A549 (cell line): ENCODE measurements at regions not wholly inside any gene's neighbourhood (a gene's known extent, or its start where the extent isn't known, plus 50 kb on each side); places are given as distances from the start of the nearest gene placed in this dataset.

ENCODE experiments used
- ATAC-seq, 2 experiments: fragments of 200-7000 bp in 1 of 2; fragments of >200 bp in 1 of 2; cut with Nextera tagmentation in 1 of 2; cut with Tn5 transposase in 1 of 2; 3 replicates each; pipeline versions ENCODE4 v1.8.0 to v1.9.1; 2018 to 2020; ENCODE audit warnings: mild to moderate bottlenecking in 1 of 2, moderate library complexity in 1 of 2
- CTCF ChIA-PET: fragments of 300-600 bp; sonication (Branson Sonifier 250); formaldehyde crosslinking; extraction: SDS; loops from one replicate; lab custom pipeline; 2021; ENCODE audit warnings: antibody characterized with exemption, inconsistent platforms; lab: Yijun Ruan, JAX
- POLR2A ChIA-PET: fragments of 350-600 bp; formaldehyde crosslinking; extraction: SDS; loops from one replicate; lab custom pipeline; 2021; ENCODE audit warnings: antibody characterized with exemption, inconsistent platforms; lab: Yijun Ruan, JAX
- DNase-seq, 2 experiments: peaks; one replicate each; pipeline versions ENCODE4 v3.0.0 to v3.0.0-alpha.2; 2011 to 2016; ENCODE audit warnings: low read depth in 1 of 2, low spot score in 1 of 2
- FAIRE-seq: peaks from 2 replicates; lab custom pipeline; 2011; peaks lifted over from hg19 to GRCh38; lab: Jason Lieb, UNC
- H3K27ac ChIP-seq, 2 experiments: fragments of >200 bp; sonication (Bioruptor Twin); formaldehyde crosslinking; 3 replicates each; pipeline ENCODE4 v1.5.1; 2016 to 2017
- H3K4me1 ChIP-seq: fragments of >200 bp; sonication (Bioruptor Twin); formaldehyde crosslinking; 3 replicates; pipeline ENCODE4 v1.6.1; 2016
- H3K4me2 ChIP-seq: fragments of >200 bp; sonication (Bioruptor Twin); formaldehyde crosslinking; 3 replicates; pipeline ENCODE4 v1.6.1; 2016
- H3K4me3 ChIP-seq: fragments of >200 bp; sonication (Bioruptor Twin); formaldehyde crosslinking; 3 replicates; pipeline ENCODE4 v1.5.1; 2016
- H3K9me3 ChIP-seq: fragments of >200 bp; sonication (Bioruptor Twin); formaldehyde crosslinking; 3 replicates; pipeline ENCODE4 v1.6.1; 2016
- BHLHE40 ChIP-seq: IDR thresholded peaks from 2 replicates; pipeline ENCODE4 v1.6.1; 2012; ENCODE audit warnings: low read depth, low read length, inconsistent platforms
- CEBPB ChIP-seq, 2 experiments: fragments of >200 bp in 1 of 2; sonication (Bioruptor Twin) in 1 of 2; formaldehyde crosslinking in 1 of 2; IDR thresholded peaks; 2 replicates each; pipeline ENCODE4 v1.6.1; 2012 to 2016
- EP300 ChIP-seq, 2 experiments: fragments of >200 bp; sonication (Bioruptor Twin); formaldehyde crosslinking; IDR thresholded peaks; 2 replicates in 1 of 2; 3 replicates in 1 of 2; pipeline ENCODE4 v1.6.1; 2016 to 2017
- ESRRA ChIP-seq: fragments of 150-350 bp; IDR thresholded peaks from 2 replicates; pipeline ENCODE4 v1.6.1; 2014; ENCODE audit warnings: mild to moderate bottlenecking, low read length, borderline replicate concordance
- FOXS1 ChIP-seq: fragments of 250-450 bp; sonication (Bioruptor Pico); IDR thresholded peaks from 2 replicates; pipeline ENCODE4 v1.5.0; 2020; ENCODE audit warnings: mild to moderate bottlenecking, moderate library complexity
- HDAC2 ChIP-seq: fragments of 200-600 bp; sonication (generic); IDR thresholded peaks from 2 replicates; pipeline ENCODE4 v1.6.1; 2016
- HOXB5 ChIP-seq: fragments of 250-450 bp; sonication (Bioruptor Pico); IDR thresholded peaks from 2 replicates; pipeline ENCODE4 v1.5.0; 2020; ENCODE audit warnings: mild to moderate bottlenecking, moderate library complexity
- KDM1A ChIP-seq: fragments of 200-600 bp; sonication (generic); IDR thresholded peaks from 2 replicates; pipeline ENCODE4 v1.6.1; 2016; ENCODE audit warnings: low read depth, mild to moderate bottlenecking
- MAFK ChIP-seq: fragments of 450-650 bp; IDR thresholded peaks from 2 replicates; pipeline ENCODE4 v1.6.1; 2014; ENCODE audit not compliant: partially characterized antibody
- MYC ChIP-seq: IDR thresholded peaks from 2 replicates; pipeline ENCODE4 v1.6.1; 2012; ENCODE audit warnings: mild to moderate bottlenecking, inconsistent platforms, low read length, improper control_type of control experiment, borderline replicate concordance
- NPAS2 ChIP-seq: fragments of 250-450 bp; sonication (Bioruptor Pico); IDR thresholded peaks from 2 replicates; pipeline ENCODE4 v1.8.0; 2022; ENCODE audit warnings: mild to moderate bottlenecking, moderate library complexity, borderline replicate concordance
- NR3C1 ChIP-seq: fragments of >200 bp; sonication (Bioruptor Twin); formaldehyde crosslinking; IDR thresholded peaks from 3 replicates; pipeline ENCODE4 v1.6.1; 2017
- POLR2A ChIP-seq: IDR thresholded peaks from 2 replicates; pipeline ENCODE4 v1.6.1; 2012; ENCODE audit warnings: mild to moderate bottlenecking, low read length
- POLR2AphosphoS2 ChIP-seq: conservative IDR thresholded peaks from 2 replicates; pipeline ENCODE4 v1.6.1; 2012; ENCODE audit warnings: low read length, improper control_type of control experiment, inconsistent platforms
- RCOR1 ChIP-seq: fragments of 150-350 bp; IDR thresholded peaks from 2 replicates; pipeline ENCODE4 v1.6.1; 2014; ENCODE audit warnings: antibody characterized with exemption, low read length, low read depth
- RFX5 ChIP-seq: fragments of 450-650 bp; IDR thresholded peaks from 2 replicates; pipeline ENCODE4 v1.7.1; 2014; ENCODE audit warnings: antibody characterized with exemption, mild to moderate bottlenecking, moderate library complexity
- RNF2 ChIP-seq: fragments of 200-600 bp; sonication (generic); IDR thresholded peaks from 2 replicates; pipeline ENCODE4 v1.6.1; 2016; ENCODE audit warnings: low read depth, mild to moderate bottlenecking, antibody characterized with exemption, moderate library complexity, borderline replicate concordance
- SREBF2 ChIP-seq: fragments of 450-650 bp; IDR thresholded peaks from 2 replicates; pipeline ENCODE4 v1.6.1; 2014; ENCODE audit warnings: mild to moderate bottlenecking, moderate library complexity
- TFCP2L1 ChIP-seq: fragments of 250-450 bp; sonication (Bioruptor Pico); IDR thresholded peaks from 2 replicates; pipeline ENCODE4 v1.5.0; 2021; ENCODE audit warnings: mild to moderate bottlenecking
- ZFP36 ChIP-seq: fragments of 450-650 bp; IDR thresholded peaks from 2 replicates; pipeline ENCODE4 v1.6.1; 2014; ENCODE audit warnings: borderline replicate concordance; ENCODE audit not compliant: partially characterized antibody
- WGBS: methylation state at CpG from one replicate; pipeline ENCODE4 v1.1.6; 2017; ENCODE audit errors: missing lambda C conversion rate; 5-methylcytosine and 5-hydroxymethylcytosine counted together
- TF ChIP-seq, protein P1 (sequence below): fragments of 150-350 bp; IDR thresholded peaks from 2 replicates; pipeline ENCODE4 v1.6.1; 2014; ENCODE audit warnings: low read depth, mild to moderate bottlenecking, low read length
- TF ChIP-seq, protein P2 (sequence below): fragments of >200 bp; sonication (Bioruptor Twin); formaldehyde crosslinking; IDR thresholded peaks from 2 replicates; pipeline ENCODE4 v1.6.1; 2016
- TF ChIP-seq, protein P3 (sequence below): fragments of 250-450 bp; sonication (Bioruptor Pico); IDR thresholded peaks from 2 replicates; pipeline ENCODE4 v1.5.0; 2020; ENCODE audit warnings: low read depth, mild to moderate bottlenecking, moderate library complexity
- TF ChIP-seq, protein P4 (sequence below): IDR thresholded peaks from 2 replicates; pipeline ENCODE4 v1.6.1; 2012; ENCODE audit warnings: low read depth, borderline replicate concordance
- TF ChIP-seq, protein P5 (sequence below): fragments of 250-450 bp; sonication (Bioruptor Pico); IDR thresholded peaks from 2 replicates; pipeline ENCODE4 v1.5.0; 2021; ENCODE audit warnings: mild to moderate bottlenecking, moderate library complexity, borderline replicate concordance
- TF ChIP-seq, protein P6 (sequence below): fragments of 450-650 bp; IDR thresholded peaks from 2 replicates; pipeline ENCODE4 v1.6.1; 2014; ENCODE audit warnings: antibody characterized with exemption

DNA sequence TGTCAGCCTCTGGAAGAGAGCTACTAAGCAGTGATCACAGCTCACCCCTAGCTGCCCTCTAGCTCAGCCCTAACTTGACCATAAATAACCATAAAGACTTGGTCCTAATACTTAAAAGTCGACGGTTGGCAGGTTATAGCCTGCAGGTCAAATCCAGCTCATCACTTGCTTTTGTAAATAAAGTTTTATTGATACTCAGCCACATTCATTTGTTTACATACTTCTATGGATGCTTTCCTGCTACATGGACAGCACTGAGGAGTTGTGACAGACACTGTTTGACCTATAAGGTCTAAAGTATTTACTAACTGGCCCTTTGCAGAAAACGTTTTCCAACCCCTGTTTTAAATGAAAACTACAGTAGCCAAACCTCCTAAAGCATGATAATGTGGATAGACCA, 151.6 kb upstream of the ASIC2 start:
- Histone ChIP-seq H3K27ac (no peak overlapping the region), H3K4me1 (no peaks in the 10 kb centered on the region), H3K4me2 (no peak overlapping the region), H3K4me3 (no peak overlapping the region), H3K9me3 (peaks cover 11% of the 10 kb centered on the region; the same call in 1 of the 3 replicates)
- ChIA-PET CTCF (interaction anchor here (1.4 kb wide), 1 partner anchor 10 kb away, joined by 3 read pairs; no protein-coding TSS in a partner anchor), POLR2A (no interaction called here)
- 18% methylated on average over 3 of the region's 3 CpGs for WGBS
- no peak for ATAC-seq
- TF ChIP-seq, protein P1, sequence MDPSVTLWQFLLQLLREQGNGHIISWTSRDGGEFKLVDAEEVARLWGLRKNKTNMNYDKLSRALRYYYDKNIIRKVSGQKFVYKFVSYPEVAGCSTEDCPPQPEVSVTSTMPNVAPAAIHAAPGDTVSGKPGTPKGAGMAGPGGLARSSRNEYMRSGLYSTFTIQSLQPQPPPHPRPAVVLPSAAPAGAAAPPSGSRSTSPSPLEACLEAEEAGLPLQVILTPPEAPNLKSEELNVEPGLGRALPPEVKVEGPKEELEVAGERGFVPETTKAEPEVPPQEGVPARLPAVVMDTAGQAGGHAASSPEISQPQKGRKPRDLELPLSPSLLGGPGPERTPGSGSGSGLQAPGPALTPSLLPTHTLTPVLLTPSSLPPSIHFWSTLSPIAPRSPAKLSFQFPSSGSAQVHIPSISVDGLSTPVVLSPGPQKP, result no peak
- no peak for TF ChIP-seq POLR2A
- TF ChIP-seq, protein P2, sequence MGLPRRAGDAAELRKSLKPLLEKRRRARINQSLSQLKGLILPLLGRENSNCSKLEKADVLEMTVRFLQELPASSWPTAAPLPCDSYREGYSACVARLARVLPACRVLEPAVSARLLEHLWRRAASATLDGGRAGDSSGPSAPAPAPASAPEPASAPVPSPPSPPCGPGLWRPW, result no peak
- TF ChIP-seq POLR2AphosphoS2, result no peak
- no peak for TF ChIP-seq ZFP36
- TF ChIP-seq, protein P3, sequence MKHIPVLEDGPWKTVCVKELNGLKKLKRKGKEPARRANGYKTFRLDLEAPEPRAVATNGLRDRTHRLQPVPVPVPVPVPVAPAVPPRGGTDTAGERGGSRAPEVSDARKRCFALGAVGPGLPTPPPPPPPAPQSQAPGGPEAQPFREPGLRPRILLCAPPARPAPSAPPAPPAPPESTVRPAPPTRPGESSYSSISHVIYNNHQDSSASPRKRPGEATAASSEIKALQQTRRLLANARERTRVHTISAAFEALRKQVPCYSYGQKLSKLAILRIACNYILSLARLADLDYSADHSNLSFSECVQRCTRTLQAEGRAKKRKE, result no peak
- TF ChIP-seq, protein P4, sequence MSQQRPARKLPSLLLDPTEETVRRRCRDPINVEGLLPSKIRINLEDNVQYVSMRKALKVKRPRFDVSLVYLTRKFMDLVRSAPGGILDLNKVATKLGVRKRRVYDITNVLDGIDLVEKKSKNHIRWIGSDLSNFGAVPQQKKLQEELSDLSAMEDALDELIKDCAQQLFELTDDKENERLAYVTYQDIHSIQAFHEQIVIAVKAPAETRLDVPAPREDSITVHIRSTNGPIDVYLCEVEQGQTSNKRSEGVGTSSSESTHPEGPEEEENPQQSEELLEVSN, result no peak
- TF ChIP-seq NR3C1, result no peak
- no peak for TF ChIP-seq MYC
- no peak for TF ChIP-seq CEBPB (IDR thresholded peaks at IDR 0.05)
- TF ChIP-seq HDAC2, result no peak
- no peak for TF ChIP-seq MAFK
- no peak for TF ChIP-seq RNF2
- TF ChIP-seq BHLHE40, result no peak
- TF ChIP-seq FOXS1 (CRISPR knock-in tag), result no peak
- TF ChIP-seq EP300 (IDR thresholded peaks at IDR 0.05), result no peak
- FAIRE-seq, result no peak
- no peak for DNase-seq

DNA sequence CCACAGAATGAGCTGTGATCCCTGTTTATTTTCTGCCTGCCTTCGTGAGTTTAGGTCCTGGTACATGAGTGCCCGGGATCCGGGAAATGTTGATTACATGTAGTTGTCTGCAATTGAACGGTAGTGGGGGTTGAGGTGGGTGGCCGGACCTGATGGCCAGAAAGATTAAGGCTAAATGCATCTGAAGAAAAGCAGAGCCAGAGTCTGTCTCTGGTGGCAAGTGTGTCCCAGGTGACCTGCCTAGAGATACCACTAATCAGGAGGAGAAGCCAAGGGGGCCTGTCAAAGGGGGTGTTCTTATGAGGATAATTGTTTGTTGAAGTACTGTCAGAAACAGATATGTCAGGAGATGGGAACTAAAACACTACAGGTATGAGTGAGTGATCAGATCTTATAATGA, 154.0 kb upstream of the ASIC2 start:
- no peak overlapping the region for H3K4me3 ChIP-seq
- ChIA-PET CTCF (no interaction called here), POLR2A (no interaction called here)
- FAIRE-seq (no peak), ATAC-seq (no peak), DNase-seq (no peak)
- no peak for TF ChIP-seq SREBF2
- TF ChIP-seq KDM1A, result no peak
- TF ChIP-seq ESRRA, result no peak
- TF ChIP-seq, protein P5, sequence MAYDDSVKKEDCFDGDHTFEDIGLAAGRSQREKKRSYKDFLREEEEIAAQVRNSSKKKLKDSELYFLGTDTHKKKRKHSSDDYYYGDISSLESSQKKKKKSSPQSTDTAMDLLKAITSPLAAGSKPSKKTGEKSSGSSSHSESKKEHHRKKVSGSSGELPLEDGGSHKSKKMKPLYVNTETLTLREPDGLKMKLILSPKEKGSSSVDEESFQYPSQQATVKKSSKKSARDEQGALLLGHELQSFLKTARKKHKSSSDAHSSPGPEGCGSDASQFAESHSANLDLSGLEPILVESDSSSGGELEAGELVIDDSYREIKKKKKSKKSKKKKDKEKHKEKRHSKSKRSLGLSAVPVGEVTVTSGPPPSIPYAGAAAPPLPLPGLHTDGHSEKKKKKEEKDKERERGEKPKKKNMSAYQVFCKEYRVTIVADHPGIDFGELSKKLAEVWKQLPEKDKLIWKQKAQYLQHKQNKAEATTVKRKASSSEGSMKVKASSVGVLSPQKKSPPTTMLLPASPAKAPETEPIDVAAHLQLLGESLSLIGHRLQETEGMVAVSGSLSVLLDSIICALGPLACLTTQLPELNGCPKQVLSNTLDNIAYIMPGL (CRISPR knock-in tag), result no peak
- TF ChIP-seq RCOR1, result no peak
- TF ChIP-seq, protein P6, sequence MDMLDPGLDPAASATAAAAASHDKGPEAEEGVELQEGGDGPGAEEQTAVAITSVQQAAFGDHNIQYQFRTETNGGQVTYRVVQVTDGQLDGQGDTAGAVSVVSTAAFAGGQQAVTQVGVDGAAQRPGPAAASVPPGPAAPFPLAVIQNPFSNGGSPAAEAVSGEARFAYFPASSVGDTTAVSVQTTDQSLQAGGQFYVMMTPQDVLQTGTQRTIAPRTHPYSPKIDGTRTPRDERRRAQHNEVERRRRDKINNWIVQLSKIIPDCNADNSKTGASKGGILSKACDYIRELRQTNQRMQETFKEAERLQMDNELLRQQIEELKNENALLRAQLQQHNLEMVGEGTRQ, result no peak
- TF ChIP-seq NPAS2 (CRISPR knock-in tag), result no peak
- no peak for TF ChIP-seq MAFK
- TF ChIP-seq CEBPB (IDR thresholded peaks at IDR 0.05), result no peak
- no peak for TF ChIP-seq TFCP2L1 (CRISPR knock-in tag)
- TF ChIP-seq RFX5, result no peak
- no peak for TF ChIP-seq POLR2A
- TF ChIP-seq HOXB5 (CRISPR knock-in tag), result no peak
- no peak overlapping the region for H3K4me2 ChIP-seq
- peaks cover 11% of the 10 kb centered on the region; the same call in 1 of the 3 replicates for H3K9me3 ChIP-seq
- no peak overlapping the region for H3K27ac ChIP-seq
- no peaks in the 10 kb centered on the region for H3K4me1 ChIP-seq
- 13% methylated on average over 5 of the region's 5 CpGs for WGBS
